ENCODE measurements at regions not wholly inside any gene's neighbourhood (a gene's known extent, or its start where the extent isn't known, plus 50 kb on each side); places are given as distances from the start of the nearest gene placed in this dataset.

DNA sequence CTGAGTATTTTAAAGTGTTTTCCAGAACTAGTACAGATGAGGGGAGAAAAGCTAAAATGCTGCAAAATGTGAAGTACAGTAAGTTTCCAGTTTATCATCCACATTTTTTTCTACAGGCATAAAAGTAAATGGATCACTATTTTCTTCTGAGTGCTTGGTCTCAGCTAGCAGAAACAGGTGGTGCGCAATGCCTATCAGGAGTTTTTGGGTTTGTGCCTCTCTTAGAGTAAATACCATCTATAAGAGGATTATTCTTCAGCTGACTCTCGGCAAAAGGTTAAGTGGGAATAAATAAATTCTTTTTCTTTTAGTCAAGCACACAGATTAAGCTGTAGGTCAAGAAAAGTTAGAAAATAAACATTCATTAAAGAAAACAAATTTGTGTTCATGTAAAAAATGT, 1027.7 kb downstream of the PLOD2 start:
- TF ChIP-seq, protein P1, sequence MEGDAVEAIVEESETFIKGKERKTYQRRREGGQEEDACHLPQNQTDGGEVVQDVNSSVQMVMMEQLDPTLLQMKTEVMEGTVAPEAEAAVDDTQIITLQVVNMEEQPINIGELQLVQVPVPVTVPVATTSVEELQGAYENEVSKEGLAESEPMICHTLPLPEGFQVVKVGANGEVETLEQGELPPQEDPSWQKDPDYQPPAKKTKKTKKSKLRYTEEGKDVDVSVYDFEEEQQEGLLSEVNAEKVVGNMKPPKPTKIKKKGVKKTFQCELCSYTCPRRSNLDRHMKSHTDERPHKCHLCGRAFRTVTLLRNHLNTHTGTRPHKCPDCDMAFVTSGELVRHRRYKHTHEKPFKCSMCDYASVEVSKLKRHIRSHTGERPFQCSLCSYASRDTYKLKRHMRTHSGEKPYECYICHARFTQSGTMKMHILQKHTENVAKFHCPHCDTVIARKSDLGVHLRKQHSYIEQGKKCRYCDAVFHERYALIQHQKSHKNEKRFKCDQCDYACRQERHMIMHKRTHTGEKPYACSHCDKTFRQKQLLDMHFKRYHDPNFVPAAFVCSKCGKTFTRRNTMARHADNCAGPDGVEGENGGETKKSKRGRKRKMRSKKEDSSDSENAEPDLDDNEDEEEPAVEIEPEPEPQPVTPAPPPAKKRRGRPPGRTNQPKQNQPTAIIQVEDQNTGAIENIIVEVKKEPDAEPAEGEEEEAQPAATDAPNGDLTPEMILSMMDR (IDR thresholded peaks at IDR 0.05) = no peak
- no peak for TF ChIP-seq POLR2AphosphoS5 (IDR thresholded peaks at IDR 0.05)
